Kidney glomerular epithelial cell (primary cell): ENCODE measurements at regions not wholly inside any gene's neighbourhood (a gene's known extent, or its start where the extent isn't known, plus 50 kb on each side); places are given as distances from the start of the nearest gene placed in this dataset.
"Not testable (repeated sequence)": the region's sequence is repeated elsewhere in the genome, so short reads cannot be mapped to it uniquely, and the experiment has no call there.

Experiments used
- DNase-seq: peaks from one replicate; lab custom pipeline; 2025; lab: John Stamatoyannopoulos, UW

- no peak for DNase-seq
These were observed 245.9 kb upstream of the PODXL start for GRCh38 chr7:131802195-131802864.

- no peak for DNase-seq
These were observed 244.1 kb upstream of the PODXL start for GRCh38 chr7:131800531-131800930.

GRCh38 chr7:131800008-131800407 lies 243.6 kb upstream of the PODXL start:
- DNase-seq: no peak

- peak; percentile 4 for DNase-seq
These were observed 241.4 kb upstream of the PODXL start for GRCh38 chr7:131797841-131798240.

GRCh38 chr7:131795400-131795799 lies 239.0 kb upstream of the PODXL start:
- no peak for DNase-seq

GRCh38 chr7:131792311-131792710 lies 235.9 kb upstream of the PODXL start:
- no peak for DNase-seq

- DNase-seq: no peak
These were observed 230.7 kb upstream of the PODXL start for GRCh38 chr7:131787101-131787500.

- no peak for DNase-seq
These were observed 229.8 kb upstream of the PODXL start for GRCh38 chr7:131786204-131786603.

- DNase-seq: no peak
These were observed 222.2 kb upstream of the PODXL start for GRCh38 chr7:131778601-131779000.

- no peak for DNase-seq
These were observed 218.2 kb upstream of the PODXL start for GRCh38 chr7:131774419-131775220.

GRCh38 chr7:131773413-131773812 lies 217.0 kb upstream of the PODXL start:
- no peak for DNase-seq

GRCh38 chr7:131769241-131769640 lies 212.8 kb upstream of the PODXL start:
- DNase-seq: no peak

- no peak for DNase-seq
These were observed 211.2 kb upstream of the PODXL start for GRCh38 chr7:131767591-131767990.

- DNase-seq: no peak
These were observed 209.1 kb upstream of the PODXL start for GRCh38 chr7:131765575-131765974.

GRCh38 chr7:131764143-131764775 lies 207.8 kb upstream of the PODXL start:
- no peak for DNase-seq

GRCh38 chr7:131762753-131763152 lies 206.3 kb upstream of the PODXL start:
- DNase-seq: no peak

- not testable (repeated sequence) for DNase-seq
These were observed 199.4 kb upstream of the PODXL start for GRCh38 chr7:131755801-131756200.

- DNase-seq: no peak
These were observed 197.3 kb upstream of the PODXL start for GRCh38 chr7:131753620-131754222.

- DNase-seq: no peak
These were observed 191.3 kb upstream of the PODXL start for GRCh38 chr7:131747658-131748232.

GRCh38 chr7:131745390-131746248 lies 189.2 kb upstream of the PODXL start:
- DNase-seq: peak; percentile 28

- no peak for DNase-seq
These were observed 185.0 kb upstream of the PODXL start for GRCh38 chr7:131741446-131741845.
